Upper lobe of right lung (tissue), 1 donor: ENCODE measurements at regions not wholly inside any gene's neighbourhood (a gene's known extent, or its start where the extent isn't known, plus 50 kb on each side); places are given as distances from the start of the nearest gene placed in this dataset.
A peak's percentile ranks its signal among the peaks of the same experiment; 100 is the strongest.

Source experiments
- ATAC-seq: fragments of 200-7000 bp; cut with Tn5 transposase; one replicate; pipeline ENCODE4 v1.9.1; 2020; ENCODE audit warnings: mild to moderate bottlenecking, moderate library complexity
- DNase-seq: peaks from one replicate; pipeline ENCODE4 v3.0.0-alpha.2; 2020
- H3K27ac ChIP-seq: fragments of 200-600 bp; one replicate; pipeline ENCODE4 v1.8.0; 2022
- H3K27me3 ChIP-seq: fragments of 200-600 bp; one replicate; pipeline ENCODE4 v1.8.0; 2022; ENCODE audit warnings: mild to moderate bottlenecking
- H3K36me3 ChIP-seq: fragments of 200-600 bp; one replicate; pipeline ENCODE4 v1.8.0; 2022
- H3K4me1 ChIP-seq: fragments of 200-600 bp; one replicate; pipeline ENCODE4 v1.8.0; 2022
- H3K4me3 ChIP-seq: fragments of 200-600 bp; one replicate; pipeline ENCODE4 v1.8.0; 2022; ENCODE audit warnings: mild to moderate bottlenecking
- H3K9me3 ChIP-seq: fragments of 200-600 bp; one replicate; pipeline ENCODE4 v1.8.0; 2022
- intact Hi-C: fragments of 100-400 bp; cut with DNase I; formaldehyde crosslinking; loops from one replicate; pipeline ENCODE4 v1.11.0; 2022
- TF ChIP-seq, protein P1 (sequence below): fragments of 200-600 bp; IDR thresholded peaks from one replicate; pipeline ENCODE4 v1.8.0; 2022; ENCODE audit warnings: antibody characterized with exemption
- donor health status: DM: no; HTN: yes; CAD: no; lungs with severe emphysema.

DNA sequence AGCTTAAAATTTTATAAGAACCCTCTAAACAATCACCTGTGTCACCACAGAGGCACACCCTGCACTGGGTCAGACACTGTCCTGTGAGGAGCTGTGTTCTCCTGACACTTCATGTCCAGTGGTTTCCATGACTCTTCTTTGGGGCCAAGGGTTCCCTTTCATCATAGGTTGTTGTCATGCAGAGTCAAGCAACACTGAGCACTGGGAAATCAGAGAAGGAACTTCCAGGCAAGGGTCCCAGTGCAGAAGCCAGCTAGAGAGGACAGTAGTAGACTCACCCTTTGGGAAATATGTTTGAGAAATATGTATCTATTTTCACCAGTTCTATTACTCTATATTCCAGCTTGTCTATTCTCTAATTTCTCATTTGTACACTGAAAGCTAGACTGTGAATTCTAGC lies 56.4 kb upstream of the PRSS58 start:
- no peaks in the 10 kb centered on the region for H3K9me3 ChIP-seq
- H3K36me3 ChIP-seq = no peaks in the 10 kb centered on the region
- no peak overlapping the region for H3K27ac ChIP-seq
- H3K27me3 ChIP-seq = no peaks in the 10 kb centered on the region
- TF ChIP-seq, protein P1, sequence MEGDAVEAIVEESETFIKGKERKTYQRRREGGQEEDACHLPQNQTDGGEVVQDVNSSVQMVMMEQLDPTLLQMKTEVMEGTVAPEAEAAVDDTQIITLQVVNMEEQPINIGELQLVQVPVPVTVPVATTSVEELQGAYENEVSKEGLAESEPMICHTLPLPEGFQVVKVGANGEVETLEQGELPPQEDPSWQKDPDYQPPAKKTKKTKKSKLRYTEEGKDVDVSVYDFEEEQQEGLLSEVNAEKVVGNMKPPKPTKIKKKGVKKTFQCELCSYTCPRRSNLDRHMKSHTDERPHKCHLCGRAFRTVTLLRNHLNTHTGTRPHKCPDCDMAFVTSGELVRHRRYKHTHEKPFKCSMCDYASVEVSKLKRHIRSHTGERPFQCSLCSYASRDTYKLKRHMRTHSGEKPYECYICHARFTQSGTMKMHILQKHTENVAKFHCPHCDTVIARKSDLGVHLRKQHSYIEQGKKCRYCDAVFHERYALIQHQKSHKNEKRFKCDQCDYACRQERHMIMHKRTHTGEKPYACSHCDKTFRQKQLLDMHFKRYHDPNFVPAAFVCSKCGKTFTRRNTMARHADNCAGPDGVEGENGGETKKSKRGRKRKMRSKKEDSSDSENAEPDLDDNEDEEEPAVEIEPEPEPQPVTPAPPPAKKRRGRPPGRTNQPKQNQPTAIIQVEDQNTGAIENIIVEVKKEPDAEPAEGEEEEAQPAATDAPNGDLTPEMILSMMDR = no peak
- intact Hi-C loops = no loop called here
- no peak for ATAC-seq
- H3K4me1 ChIP-seq = no peaks in the 10 kb centered on the region
- no peak overlapping the region for H3K4me3 ChIP-seq
- DNase-seq = no peak

DNA sequence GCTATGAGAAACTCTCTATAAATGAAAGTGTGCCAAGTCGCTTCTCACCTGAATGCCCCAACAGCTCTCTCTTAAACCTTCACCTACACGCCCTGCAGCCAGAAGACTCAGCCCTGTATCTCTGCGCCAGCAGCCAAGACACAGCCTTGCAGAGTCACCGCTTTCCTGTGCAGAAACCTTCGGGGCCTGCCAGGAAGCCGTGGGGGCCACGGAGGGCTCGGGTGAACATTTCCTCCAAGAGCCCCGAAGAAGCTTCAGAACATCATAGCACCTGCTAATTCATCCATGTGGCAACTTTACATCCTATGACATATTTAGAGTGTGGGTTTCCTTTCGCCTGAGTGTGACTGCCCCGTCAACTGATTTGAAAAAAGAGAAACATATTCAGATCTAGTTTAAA lies 55.7 kb upstream of the PRSS58 start:
- DNase-seq (no peak), ATAC-seq (no peak)
- H3K4me1 ChIP-seq = no peaks in the 10 kb centered on the region
- intact Hi-C loops = no loop called here
- TF ChIP-seq, protein P1 = no peak
- H3K36me3 ChIP-seq = no peaks in the 10 kb centered on the region
- H3K27ac ChIP-seq = no peak overlapping the region
- H3K27me3 ChIP-seq = no peaks in the 10 kb centered on the region
- H3K4me3 ChIP-seq = no peak overlapping the region
- H3K9me3 ChIP-seq = no peaks in the 10 kb centered on the region

DNA sequence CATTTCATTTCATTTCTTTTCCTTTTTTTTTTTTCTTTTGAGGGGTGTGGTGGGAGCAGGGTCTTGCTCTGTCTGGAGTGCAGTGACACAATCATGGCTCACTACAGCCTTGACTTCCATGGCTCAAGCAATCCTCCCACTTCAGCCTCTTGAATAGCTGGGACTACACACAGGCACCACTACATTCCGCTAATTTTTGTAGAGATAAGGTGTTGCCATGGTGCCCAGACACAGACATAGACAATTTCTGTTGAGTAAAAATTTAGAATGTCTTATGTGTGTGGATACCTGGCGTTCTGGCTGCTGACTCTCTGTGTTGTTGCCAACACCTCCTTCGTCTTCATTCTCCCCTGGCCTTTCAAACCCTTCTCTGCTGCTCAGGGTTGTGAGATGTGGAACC lies 54.0 kb upstream of the PRSS58 start:
- Histone ChIP-seq H3K9me3 (no peaks in the 10 kb centered on the region), H3K27me3 (no peaks in the 10 kb centered on the region), H3K27ac (no peak overlapping the region), H3K36me3 (no peaks in the 10 kb centered on the region), H3K4me1 (no peaks in the 10 kb centered on the region), H3K4me3 (no peak overlapping the region)
- DNase-seq = no peak
- intact Hi-C loops = no loop called here
- ATAC-seq = peak; percentile 22
- TF ChIP-seq, protein P1 = no peak

DNA sequence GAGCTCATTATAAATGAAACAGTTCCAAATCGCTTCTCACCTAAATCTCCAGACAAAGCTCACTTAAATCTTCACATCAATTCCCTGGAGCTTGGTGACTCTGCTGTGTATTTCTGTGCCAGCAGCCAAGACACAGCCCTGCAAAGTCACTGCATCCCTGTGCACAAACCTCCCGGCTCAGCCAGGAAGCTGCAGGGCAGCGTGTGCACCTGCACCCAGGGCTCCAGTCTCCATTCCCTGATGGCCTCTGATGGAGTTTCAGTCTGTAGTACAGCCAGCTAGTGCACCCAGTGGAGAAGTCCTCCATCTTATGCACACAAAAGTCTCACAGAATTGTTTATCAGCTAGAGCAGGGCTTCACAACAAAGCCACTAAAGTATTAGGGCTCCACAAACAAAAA lies 51.1 kb upstream of the PRSS58 start:
- Histone ChIP-seq H3K36me3 (no peaks in the 10 kb centered on the region), H3K27me3 (no peaks in the 10 kb centered on the region), H3K4me3 (no peak overlapping the region), H3K9me3 (no peaks in the 10 kb centered on the region), H3K4me1 (no peaks in the 10 kb centered on the region), H3K27ac (no peak overlapping the region)
- DNase-seq (no peak), ATAC-seq (peak; percentile 30)
- TF ChIP-seq, protein P1 = no peak
- intact Hi-C loops = no loop called here

DNA sequence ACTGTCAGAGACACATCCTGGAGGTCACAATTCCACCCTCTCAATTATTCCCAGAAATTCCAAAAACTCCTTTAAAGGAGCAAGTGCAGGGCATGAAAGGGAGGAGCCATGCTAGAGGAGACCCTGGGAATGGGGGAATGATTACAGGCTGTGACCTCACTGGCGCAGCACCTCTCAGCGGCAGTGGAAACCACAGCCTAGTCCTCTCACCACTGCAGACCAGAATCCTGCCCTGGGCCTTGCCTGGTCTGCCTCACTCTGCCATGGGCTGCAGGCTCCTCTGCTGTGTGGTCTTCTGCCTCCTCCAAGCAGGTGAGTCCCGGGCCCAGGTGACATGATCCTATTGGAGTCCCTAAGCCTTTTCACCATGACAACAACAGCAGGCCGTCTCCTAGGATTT lies 50.5 kb upstream of the PRSS58 start:
- TF ChIP-seq, protein P1 = no peak
- DNase-seq (no peak), ATAC-seq (peak; percentile 31)
- Histone ChIP-seq H3K36me3 (no peaks in the 10 kb centered on the region), H3K27me3 (no peaks in the 10 kb centered on the region), H3K4me1 (no peaks in the 10 kb centered on the region), H3K4me3 (no peak overlapping the region), H3K27ac (no peak overlapping the region), H3K9me3 (no peaks in the 10 kb centered on the region)
- intact Hi-C loops = no loop called here
